SU-DHL-6 (cell line): ENCODE measurements at regions not wholly inside any gene's neighbourhood (a gene's known extent, or its start where the extent isn't known, plus 50 kb on each side); places are given as distances from the start of the nearest gene placed in this dataset.

Experiments
- CTCF ChIP-seq: fragments of 200-600 bp; sonication (generic); IDR thresholded peaks from one replicate; pipeline ENCODE4 v1.5.1; 2017; ENCODE audit warnings: antibody characterized with exemption, mild to moderate bottlenecking, low read length, moderate library complexity; ENCODE audit not compliant: insufficient read depth, poor library complexity, severe bottlenecking
- EZH2phosphoT487 ChIP-seq: fragments of 200-600 bp; sonication (generic), shearing (Covaris generic); conservative IDR thresholded peaks from 2 replicates; pipeline ENCODE4 v1.6.1; 2018; ENCODE audit warnings: mild to moderate bottlenecking, antibody characterized with exemption, low read length, moderate library complexity, mixed read lengths

- no peak for TF ChIP-seq CTCF
- no peak for TF ChIP-seq EZH2phosphoT487
These were observed 50.0 kb upstream of the TARDBP start for GRCh38 chr1:10962483-10962882.
